ENCODE measurements at regions not wholly inside any gene's neighbourhood (a gene's known extent, or its start where the extent isn't known, plus 50 kb on each side); places are given as distances from the start of the nearest gene placed in this dataset.

GRCh38 chr21:41048623-41049022, 119.3 kb upstream of the BACE2 start:
- DNase-seq, result no peak

- DNase-seq, result no peak
Observed at GRCh38 chr21:41052820-41053555, 115.0 kb upstream of the BACE2 start.

GRCh38 chr21:41054018-41054578, 113.9 kb upstream of the BACE2 start:
- DNase-seq, result peak; percentile 46

- DNase-seq, result peak; percentile 52
Observed at GRCh38 chr21:41055266-41055665, 112.7 kb upstream of the BACE2 start.

- no peak for DNase-seq
Observed at GRCh38 chr21:41059871-41060270, 108.1 kb upstream of the BACE2 start.

- DNase-seq, result no peak
Observed at GRCh38 chr21:41061701-41062100, 106.3 kb upstream of the BACE2 start.

GRCh38 chr21:41064334-41064791, 103.6 kb upstream of the BACE2 start:
- peak; percentile 63 for DNase-seq

GRCh38 chr21:41064951-41065350, 103.0 kb upstream of the BACE2 start:
- DNase-seq, result no peak

GRCh38 chr21:41065539-41065938, 102.4 kb upstream of the BACE2 start:
- DNase-seq, result no peak

GRCh38 chr21:41066086-41066938, 101.6 kb upstream of the BACE2 start:
- no peak for DNase-seq

- no peak for DNase-seq
Observed at GRCh38 chr21:41067709-41068108, 100.3 kb upstream of the BACE2 start.

GRCh38 chr21:41068496-41068895, 99.5 kb upstream of the BACE2 start:
- no peak for DNase-seq

GRCh38 chr21:41068967-41069642, 98.9 kb upstream of the BACE2 start:
- peak; percentile 63 for DNase-seq

- no peak for DNase-seq
Observed at GRCh38 chr21:41070284-41070683, 97.7 kb upstream of the BACE2 start.

GRCh38 chr21:41071258-41072171, 96.4 kb upstream of the BACE2 start:
- no peak for DNase-seq

GRCh38 chr21:41073558-41073957, 94.4 kb upstream of the BACE2 start:
- DNase-seq, result no peak

GRCh38 chr21:41074396-41075184, 93.4 kb upstream of the BACE2 start:
- no peak for DNase-seq

GRCh38 chr21:41075656-41076055, 92.3 kb upstream of the BACE2 start:
- no peak for DNase-seq

- DNase-seq, result no peak
Observed at GRCh38 chr21:41076064-41076463, 91.9 kb upstream of the BACE2 start.

- no peak for DNase-seq
Observed at GRCh38 chr21:41079159-41079558, 88.8 kb upstream of the BACE2 start.

- DNase-seq, result no peak
Observed at GRCh38 chr21:41080485-41081121, 87.4 kb upstream of the BACE2 start.

Data from NCI-H446 treated with DMSO at 0.1 percent for 48 hours (cell line).